AG09309 (cell line): ENCODE measurements at regions not wholly inside any gene's neighbourhood (a gene's known extent, or its start where the extent isn't known, plus 50 kb on each side); places are given as distances from the start of the nearest gene placed in this dataset.

Experiments
- DNase-seq: peaks from one replicate; pipeline ENCODE4 v3.0.0-alpha.2; 2010; ENCODE audit warnings: low read depth
- H3K4me3 ChIP-seq: 2 replicates; pipeline ENCODE4 v1.5.1; 2011; ENCODE audit warnings: mild to moderate bottlenecking, low read depth, low read length, moderate library complexity; ENCODE audit not compliant: control insufficient read depth
- TF ChIP-seq, protein P1 (sequence below): IDR thresholded peaks from 2 replicates; pipeline ENCODE4 v1.5.1; 2011; ENCODE audit warnings: mild to moderate bottlenecking, low read depth, low read length, inconsistent platforms; ENCODE audit not compliant: insufficient read depth, control insufficient read depth; ENCODE audit errors: missing control alignments

DNA sequence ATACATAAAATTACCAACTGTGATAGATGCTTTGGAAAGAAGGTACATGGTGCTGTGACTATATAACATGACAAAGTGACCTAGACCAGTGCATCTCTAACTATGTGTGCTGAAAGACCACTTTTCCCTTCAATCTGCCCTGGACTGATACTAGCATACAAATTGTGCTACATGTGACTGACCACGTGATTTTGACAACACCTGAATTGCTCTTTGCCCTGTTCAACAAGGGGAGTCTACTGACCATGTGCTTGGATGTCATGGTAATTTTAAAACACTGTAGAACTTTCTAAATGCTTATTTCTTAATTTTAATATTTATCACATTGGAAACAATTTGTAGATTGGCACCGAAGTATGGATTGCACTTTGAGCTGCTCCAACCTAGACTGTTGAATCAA is 142.4 kb downstream of the CAND1 start:
- no peak overlapping the region for H3K4me3 ChIP-seq
- DNase-seq, result no peak
- TF ChIP-seq, protein P1, sequence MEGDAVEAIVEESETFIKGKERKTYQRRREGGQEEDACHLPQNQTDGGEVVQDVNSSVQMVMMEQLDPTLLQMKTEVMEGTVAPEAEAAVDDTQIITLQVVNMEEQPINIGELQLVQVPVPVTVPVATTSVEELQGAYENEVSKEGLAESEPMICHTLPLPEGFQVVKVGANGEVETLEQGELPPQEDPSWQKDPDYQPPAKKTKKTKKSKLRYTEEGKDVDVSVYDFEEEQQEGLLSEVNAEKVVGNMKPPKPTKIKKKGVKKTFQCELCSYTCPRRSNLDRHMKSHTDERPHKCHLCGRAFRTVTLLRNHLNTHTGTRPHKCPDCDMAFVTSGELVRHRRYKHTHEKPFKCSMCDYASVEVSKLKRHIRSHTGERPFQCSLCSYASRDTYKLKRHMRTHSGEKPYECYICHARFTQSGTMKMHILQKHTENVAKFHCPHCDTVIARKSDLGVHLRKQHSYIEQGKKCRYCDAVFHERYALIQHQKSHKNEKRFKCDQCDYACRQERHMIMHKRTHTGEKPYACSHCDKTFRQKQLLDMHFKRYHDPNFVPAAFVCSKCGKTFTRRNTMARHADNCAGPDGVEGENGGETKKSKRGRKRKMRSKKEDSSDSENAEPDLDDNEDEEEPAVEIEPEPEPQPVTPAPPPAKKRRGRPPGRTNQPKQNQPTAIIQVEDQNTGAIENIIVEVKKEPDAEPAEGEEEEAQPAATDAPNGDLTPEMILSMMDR, result no peak

DNA sequence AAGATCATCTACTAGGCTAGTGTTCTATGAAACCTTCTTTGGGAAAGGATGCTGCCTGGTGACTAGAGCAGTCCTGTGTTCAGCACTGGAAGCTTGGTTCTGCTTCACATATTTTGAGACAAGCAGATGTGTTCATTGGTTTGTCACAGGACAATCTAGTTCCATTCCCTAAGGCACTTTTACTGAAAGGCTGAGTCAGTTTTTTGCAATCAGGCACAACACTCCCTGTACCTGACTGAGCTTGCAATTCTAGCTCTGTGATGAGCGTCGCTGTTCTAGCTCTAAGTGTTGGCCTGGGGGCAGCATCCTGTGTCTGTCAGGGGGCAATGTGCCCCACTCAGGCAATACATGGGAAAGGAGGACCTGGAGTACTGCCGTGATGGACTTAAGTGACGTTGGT is 144.4 kb downstream of the CAND1 start:
- DNase-seq, result no peak
- H3K4me3 ChIP-seq, result no peak overlapping the region
- TF ChIP-seq, protein P1, result no peak

DNA sequence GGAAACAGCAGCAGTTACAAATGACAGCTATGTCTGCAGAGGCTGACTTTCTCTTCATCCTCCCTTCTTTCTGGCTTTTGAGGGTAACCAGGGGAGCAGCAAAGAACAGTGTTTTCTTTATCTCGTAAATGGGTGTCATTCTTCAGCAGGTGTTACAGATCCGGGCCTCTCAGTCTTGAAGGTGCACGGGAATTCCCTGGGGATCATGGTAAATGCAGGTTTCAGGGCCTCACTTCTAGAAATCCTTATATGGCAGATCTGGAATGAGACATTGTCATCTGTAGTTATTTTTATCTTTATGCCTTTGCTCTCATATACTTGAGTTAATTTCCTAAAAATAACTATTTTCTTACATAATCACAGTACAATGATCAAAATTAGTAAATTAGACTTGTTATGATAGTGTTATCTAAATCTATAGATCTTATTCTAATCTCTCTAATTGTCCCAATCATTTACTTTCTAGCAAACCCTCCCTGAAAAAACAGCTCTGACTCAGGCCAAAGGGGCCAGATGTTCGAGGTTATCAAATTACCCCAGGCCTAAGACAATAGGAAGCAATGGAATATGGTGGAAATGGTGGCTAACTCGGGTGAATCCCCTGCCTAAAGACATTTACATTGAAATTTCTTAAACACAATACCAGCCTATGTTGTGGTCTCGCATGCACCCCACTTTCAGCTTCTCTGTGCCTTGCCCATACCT is 145.0 kb downstream of the CAND1 start:
- TF ChIP-seq, protein P1, result no peak
- no peak overlapping the region for H3K4me3 ChIP-seq
- no peak for DNase-seq

DNA sequence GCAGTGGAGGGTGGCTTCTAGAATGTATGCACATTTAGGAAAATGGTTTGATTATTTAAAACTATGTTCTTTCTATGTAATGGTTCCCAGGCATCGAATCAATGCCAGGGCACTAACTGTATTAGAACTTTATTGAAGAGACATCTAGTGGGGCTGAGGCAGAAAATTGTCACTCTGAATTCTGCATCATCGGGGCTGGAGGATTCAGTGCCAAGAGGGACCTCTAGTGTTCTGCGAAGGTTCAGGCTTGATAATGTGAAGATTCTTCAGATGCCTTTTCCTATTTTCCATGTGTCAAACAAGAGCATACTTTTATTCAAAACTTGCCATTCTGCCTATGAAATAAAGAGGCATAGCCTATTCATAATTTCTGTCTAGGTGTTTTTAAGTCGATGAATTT is 146.3 kb downstream of the CAND1 start:
- DNase-seq, result peak; percentile 39
- no peak overlapping the region for H3K4me3 ChIP-seq
- TF ChIP-seq, protein P1, result peak; percentile 69

- H3K4me3 ChIP-seq, result no peak overlapping the region
- TF ChIP-seq, protein P1, result no peak
- no peak for DNase-seq
Measured at GRCh38 chr12:67419810-67420209, 150.7 kb downstream of the CAND1 start.

DNA sequence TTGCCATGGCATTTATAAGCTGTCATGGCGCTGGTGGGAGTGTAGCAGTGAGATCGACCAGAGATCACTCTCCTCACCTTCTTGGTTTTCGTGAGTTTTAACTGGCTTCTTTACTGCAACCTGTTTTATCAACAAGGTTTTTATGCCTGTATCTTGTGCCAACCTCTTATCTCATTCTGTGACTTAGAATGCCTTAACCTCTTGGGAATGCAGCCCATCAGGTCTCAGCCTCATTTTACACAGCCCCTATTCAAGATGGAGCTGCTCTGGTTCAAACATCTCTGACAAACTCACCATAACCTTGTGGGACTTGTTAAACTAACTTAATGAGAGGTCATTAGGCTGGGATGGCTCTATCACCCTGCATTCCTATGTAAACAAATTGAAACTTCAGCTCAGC is 151.3 kb downstream of the CAND1 start:
- TF ChIP-seq, protein P1, result no peak
- no peak overlapping the region for H3K4me3 ChIP-seq
- no peak for DNase-seq
